Suprapubic skin (tissue), 4 donors: ENCODE measurements at regions not wholly inside any gene's neighbourhood (a gene's known extent, or its start where the extent isn't known, plus 50 kb on each side); places are given as distances from the start of the nearest gene placed in this dataset.

Experiments used
- DNase-seq, 2 donors: peaks; one replicate each; pipeline ENCODE4 v3.0.0-alpha.2; 2019; ENCODE audit warnings: low spot score in 2 of 2
- H3K27ac ChIP-seq: fragments of 200-600 bp; sonication (generic); one replicate; pipeline ENCODE4 v1.5.1; 2019
- H3K27me3 ChIP-seq: fragments of 200-600 bp; sonication (generic); one replicate; pipeline ENCODE4 v1.5.1; 2019
- H3K36me3 ChIP-seq: fragments of 200-600 bp; sonication (generic); one replicate; pipeline ENCODE4 v1.5.1; 2019
- H3K4me1 ChIP-seq: fragments of 200-600 bp; sonication (generic); one replicate; pipeline ENCODE4 v1.5.1; 2019
- H3K4me3 ChIP-seq: fragments of 200-600 bp; sonication (generic); one replicate; pipeline ENCODE4 v1.5.1; 2019; ENCODE audit warnings: mild to moderate bottlenecking
- H3K9me3 ChIP-seq: fragments of 200-600 bp; sonication (generic); one replicate; pipeline ENCODE4 v1.5.1; 2019
- EP300 ChIP-seq: sonication (generic); formaldehyde crosslinking; IDR thresholded peaks from one replicate; pipeline ENCODE4 v1.6.1; 2017; ENCODE audit warnings: antibody characterized with exemption
- POLR2A ChIP-seq, 2 donors: fragments of 450-650 bp; IDR thresholded peaks; one replicate each; pipeline ENCODE4 v1.6.1; 2017; ENCODE audit warnings: antibody characterized with exemption in 2 of 2, mild to moderate bottlenecking in 2 of 2, moderate library complexity in 2 of 2
- POLR2AphosphoS5 ChIP-seq, 3 donors: sonication (generic); formaldehyde crosslinking; IDR thresholded peaks; one replicate each; pipeline ENCODE4 v1.6.1; 2017; ENCODE audit warnings: antibody characterized with exemption in 3 of 3
- WGBS: methylation state at CpG from one replicate; pipeline ENCODE4 v1.1.5; 2018; 5-methylcytosine and 5-hydroxymethylcytosine counted together
- TF ChIP-seq, protein P1 (sequence below), 2 donors: fragments of 200-600 bp in 1 of 2; fragments of 450-650 bp in 1 of 2; sonication (generic) in 1 of 2; IDR thresholded peaks; one replicate each; pipeline ENCODE4 v1.5.1; 2016 to 2019; ENCODE audit warnings: antibody characterized with exemption in 2 of 2, mild to moderate bottlenecking in 1 of 2, moderate library complexity in 1 of 2

- no peaks in the 10 kb centered on the region for H3K36me3 ChIP-seq
- no peaks in the 10 kb centered on the region for H3K4me1 ChIP-seq
- WGBS, result 95% methylated on average over 6 of the region's 6 CpGs
- no peaks in the 10 kb centered on the region for H3K27me3 ChIP-seq
- no peak for TF ChIP-seq POLR2A (IDR thresholded peaks at IDR 0.05)
- TF ChIP-seq EP300, result no peak
- TF ChIP-seq, protein P1, sequence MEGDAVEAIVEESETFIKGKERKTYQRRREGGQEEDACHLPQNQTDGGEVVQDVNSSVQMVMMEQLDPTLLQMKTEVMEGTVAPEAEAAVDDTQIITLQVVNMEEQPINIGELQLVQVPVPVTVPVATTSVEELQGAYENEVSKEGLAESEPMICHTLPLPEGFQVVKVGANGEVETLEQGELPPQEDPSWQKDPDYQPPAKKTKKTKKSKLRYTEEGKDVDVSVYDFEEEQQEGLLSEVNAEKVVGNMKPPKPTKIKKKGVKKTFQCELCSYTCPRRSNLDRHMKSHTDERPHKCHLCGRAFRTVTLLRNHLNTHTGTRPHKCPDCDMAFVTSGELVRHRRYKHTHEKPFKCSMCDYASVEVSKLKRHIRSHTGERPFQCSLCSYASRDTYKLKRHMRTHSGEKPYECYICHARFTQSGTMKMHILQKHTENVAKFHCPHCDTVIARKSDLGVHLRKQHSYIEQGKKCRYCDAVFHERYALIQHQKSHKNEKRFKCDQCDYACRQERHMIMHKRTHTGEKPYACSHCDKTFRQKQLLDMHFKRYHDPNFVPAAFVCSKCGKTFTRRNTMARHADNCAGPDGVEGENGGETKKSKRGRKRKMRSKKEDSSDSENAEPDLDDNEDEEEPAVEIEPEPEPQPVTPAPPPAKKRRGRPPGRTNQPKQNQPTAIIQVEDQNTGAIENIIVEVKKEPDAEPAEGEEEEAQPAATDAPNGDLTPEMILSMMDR (IDR thresholded peaks at IDR 0.05), result no peak
- TF ChIP-seq POLR2AphosphoS5 (IDR thresholded peaks at IDR 0.05), result no peak
- no peak overlapping the region for H3K4me3 ChIP-seq
- H3K9me3 ChIP-seq, result no peaks in the 10 kb centered on the region
- H3K27ac ChIP-seq, result no peak overlapping the region
- no peak for DNase-seq
Measured at GRCh38 chr5:58044166-58044565, 415.7 kb downstream of the PLK2 start.

- Histone ChIP-seq H3K27ac (no peak overlapping the region), H3K4me3 (no peak overlapping the region), H3K36me3 (no peaks in the 10 kb centered on the region), H3K9me3 (no peaks in the 10 kb centered on the region), H3K27me3 (no peaks in the 10 kb centered on the region), H3K4me1 (no peaks in the 10 kb centered on the region)
- no peak for TF ChIP-seq EP300
- TF ChIP-seq, protein P1 (IDR thresholded peaks at IDR 0.05), result no peak
- TF ChIP-seq POLR2A (IDR thresholded peaks at IDR 0.05), result no peak
- no peak for TF ChIP-seq POLR2AphosphoS5 (IDR thresholded peaks at IDR 0.05)
- WGBS, result 56% methylated on average over 2 of the region's 2 CpGs
- DNase-seq, result no peak
Measured at GRCh38 chr5:58043032-58043945, 416.6 kb downstream of the PLK2 start.

DNA sequence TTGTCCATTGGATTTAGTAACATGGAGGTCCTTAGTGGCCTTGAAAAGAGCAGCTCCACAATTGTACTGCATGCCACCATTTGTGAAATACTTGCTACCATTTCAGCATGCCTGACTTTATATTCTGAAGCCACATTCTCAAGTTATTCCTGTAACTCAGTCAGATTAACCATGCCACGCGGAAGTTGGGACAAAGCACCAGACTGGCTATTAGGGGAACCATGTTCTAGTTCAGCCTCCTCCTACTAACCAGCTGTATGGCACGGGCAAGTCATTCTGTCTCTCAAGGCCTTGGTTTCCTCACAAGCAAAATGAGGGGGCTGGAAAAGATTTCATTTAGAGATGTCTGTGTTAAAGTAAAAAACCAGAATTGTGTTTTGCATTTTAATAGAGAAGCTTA is 418.0 kb downstream of the PLK2 start:
- no peak for DNase-seq
- Histone ChIP-seq H3K4me3 (no peak overlapping the region), H3K4me1 (no peaks in the 10 kb centered on the region), H3K27ac (no peak overlapping the region), H3K9me3 (no peaks in the 10 kb centered on the region), H3K27me3 (no peaks in the 10 kb centered on the region), H3K36me3 (no peaks in the 10 kb centered on the region)
- 94% methylated on average over 3 of the region's 3 CpGs for WGBS
- no peak for TF ChIP-seq POLR2A (IDR thresholded peaks at IDR 0.05)
- TF ChIP-seq, protein P1 (IDR thresholded peaks at IDR 0.05), result no peak
- TF ChIP-seq EP300, result no peak
- TF ChIP-seq POLR2AphosphoS5 (IDR thresholded peaks at IDR 0.05), result no peak

GRCh38 chr5:58040846-58041245 is 419.0 kb downstream of the PLK2 start:
- Histone ChIP-seq H3K4me3 (no peak overlapping the region), H3K9me3 (no peaks in the 10 kb centered on the region), H3K36me3 (no peaks in the 10 kb centered on the region), H3K27me3 (no peaks in the 10 kb centered on the region), H3K27ac (no peak overlapping the region), H3K4me1 (no peaks in the 10 kb centered on the region)
- TF ChIP-seq EP300 (no peak), POLR2A (IDR thresholded peaks at IDR 0.05) (no peak), POLR2AphosphoS5 (IDR thresholded peaks at IDR 0.05) (no peak)
- TF ChIP-seq, protein P1 (IDR thresholded peaks at IDR 0.05), result no peak
- WGBS, result 23% methylated on average over 1 of the region's 1 CpG
- DNase-seq, result no peak

DNA sequence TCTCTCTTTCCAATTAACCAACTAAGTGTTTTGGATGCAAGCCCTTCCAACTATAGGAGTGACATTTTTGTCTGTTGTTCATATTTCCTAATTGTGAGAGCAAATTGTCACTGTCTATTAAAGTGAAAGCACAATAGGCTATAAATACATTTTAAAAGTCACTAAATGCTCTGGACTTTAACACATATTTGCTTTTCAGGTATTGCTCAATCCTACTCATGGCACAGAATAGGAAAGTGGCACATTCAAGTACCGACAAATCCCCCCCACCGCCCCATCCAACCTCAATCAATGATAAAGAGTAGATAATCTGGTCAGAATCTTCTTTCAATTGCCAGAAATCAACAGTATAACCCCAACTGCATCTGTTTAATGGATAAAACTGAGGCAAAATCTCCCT is 419.8 kb downstream of the PLK2 start:
- Histone ChIP-seq H3K4me3 (no peak overlapping the region), H3K9me3 (no peaks in the 10 kb centered on the region), H3K27ac (no peak overlapping the region), H3K27me3 (no peaks in the 10 kb centered on the region), H3K4me1 (no peaks in the 10 kb centered on the region), H3K36me3 (no peaks in the 10 kb centered on the region)
- WGBS, result 63% methylated on average over 2 of the region's 2 CpGs
- DNase-seq, result no peak
- TF ChIP-seq POLR2A (IDR thresholded peaks at IDR 0.05) (no peak), POLR2AphosphoS5 (IDR thresholded peaks at IDR 0.05) (no peak), EP300 (no peak)
- TF ChIP-seq, protein P1 (IDR thresholded peaks at IDR 0.05), result no peak
